Fibroblast of peridontal ligament (primary cell): ENCODE measurements at regions not wholly inside any gene's neighbourhood (a gene's known extent, or its start where the extent isn't known, plus 50 kb on each side); places are given as distances from the start of the nearest gene placed in this dataset.
"Not testable (repeated sequence)": the region's sequence is repeated elsewhere in the genome, so short reads cannot be mapped to it uniquely, and the experiment has no call there.

Source experiments
- DNase-seq: peaks from one replicate; pipeline ENCODE4 v3.0.0-alpha.2; 2010; ENCODE audit errors: extremely low read depth

DNA sequence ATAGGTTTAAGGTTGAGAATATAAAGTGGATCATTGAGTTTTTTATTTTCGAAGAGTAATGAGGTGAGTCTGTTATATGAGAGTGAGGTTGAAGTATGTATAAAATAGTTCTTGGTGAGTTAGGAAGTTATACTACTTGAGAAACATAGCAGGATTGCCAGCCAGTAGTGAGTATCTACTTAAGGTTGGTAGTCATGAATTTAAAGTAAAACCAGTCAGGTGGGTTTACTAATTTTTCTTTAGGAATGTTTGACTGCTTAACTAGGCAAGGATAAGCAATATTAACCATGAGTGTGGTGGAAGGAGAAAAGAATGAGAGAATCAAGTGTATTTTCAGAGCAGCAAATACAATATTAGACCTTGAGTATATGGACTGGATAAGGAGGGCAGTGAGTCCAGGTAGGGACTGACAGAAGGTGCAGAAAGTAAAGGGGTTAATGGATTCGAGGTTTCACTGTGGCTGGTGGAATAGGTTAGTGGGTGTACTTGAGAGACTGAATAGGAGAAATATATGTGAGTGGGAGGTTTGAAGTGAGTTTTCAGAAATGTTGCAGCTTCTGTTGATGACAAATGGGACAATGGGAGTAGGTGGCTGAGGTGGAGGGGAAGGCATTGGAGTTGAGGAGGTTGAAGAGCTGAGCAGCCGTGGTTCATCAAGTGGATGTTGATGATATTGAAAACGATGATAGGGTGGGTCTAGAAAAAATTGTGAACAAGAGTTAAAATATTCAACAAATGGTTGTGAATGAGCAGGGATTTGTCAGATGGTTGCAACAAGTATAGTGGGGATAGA is 232.5 kb upstream of the ASCC3 start:
- no peak for DNase-seq

DNA sequence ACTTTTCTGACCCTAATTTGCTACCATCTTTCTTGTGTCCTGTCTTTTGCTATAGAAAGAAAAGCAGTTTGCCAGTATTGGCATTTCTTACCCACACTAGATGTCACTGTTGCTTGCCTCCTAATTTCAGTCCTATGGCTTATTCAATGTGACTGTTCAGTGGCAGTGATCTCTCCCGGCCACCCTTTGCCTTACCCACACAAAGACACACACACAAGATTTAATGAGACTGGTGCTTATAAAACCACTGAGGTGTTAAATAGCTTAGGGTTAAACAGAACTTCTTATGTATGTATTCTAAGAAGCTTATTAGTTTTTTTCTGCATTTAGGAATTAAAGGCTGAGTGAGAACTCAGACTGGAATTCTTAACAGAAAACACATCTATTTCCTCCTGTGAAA is 233.6 kb upstream of the ASCC3 start:
- peak; percentile 46 for DNase-seq

- no peak for DNase-seq
Measured at GRCh38 chr6:101116337-101116736, 235.2 kb upstream of the ASCC3 start.

DNA sequence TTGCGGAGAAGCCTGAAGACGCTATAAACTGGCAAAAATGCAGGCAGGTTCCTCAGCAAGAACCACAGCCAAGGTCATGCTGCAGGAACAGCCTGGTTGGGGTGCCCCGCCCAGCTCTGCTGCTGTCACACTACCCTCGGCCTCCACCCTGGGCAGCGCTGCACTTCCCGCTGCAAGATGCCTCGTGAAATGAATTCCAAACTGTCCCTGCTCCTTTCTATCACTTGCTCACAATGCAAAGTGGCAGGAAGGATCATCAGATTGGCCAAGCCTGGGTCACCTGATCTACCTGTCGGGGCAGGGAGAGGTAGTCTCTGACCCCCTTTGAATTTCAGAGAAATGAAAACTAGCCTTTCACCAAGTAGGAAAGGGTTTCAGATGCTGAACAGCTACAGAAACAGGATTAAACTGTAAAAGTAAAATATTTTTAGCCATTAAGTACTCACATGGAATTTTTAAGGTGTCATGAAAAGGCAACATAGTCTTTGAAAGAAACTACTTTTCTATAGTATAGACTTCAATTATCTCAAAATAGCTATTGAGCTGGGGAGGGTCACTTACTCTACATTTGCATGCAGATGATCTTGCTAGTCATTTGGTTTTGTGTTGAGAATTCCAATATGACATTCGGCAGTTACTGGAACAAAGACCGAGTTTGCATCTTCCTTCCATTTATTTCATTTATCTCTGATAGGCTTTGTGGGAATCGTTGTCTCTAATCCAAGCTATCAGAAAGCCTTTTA is 236.4 kb upstream of the ASCC3 start:
- DNase-seq, result no peak

- no peak for DNase-seq
Measured at GRCh38 chr6:101118136-101118396, 236.9 kb upstream of the ASCC3 start.

DNA sequence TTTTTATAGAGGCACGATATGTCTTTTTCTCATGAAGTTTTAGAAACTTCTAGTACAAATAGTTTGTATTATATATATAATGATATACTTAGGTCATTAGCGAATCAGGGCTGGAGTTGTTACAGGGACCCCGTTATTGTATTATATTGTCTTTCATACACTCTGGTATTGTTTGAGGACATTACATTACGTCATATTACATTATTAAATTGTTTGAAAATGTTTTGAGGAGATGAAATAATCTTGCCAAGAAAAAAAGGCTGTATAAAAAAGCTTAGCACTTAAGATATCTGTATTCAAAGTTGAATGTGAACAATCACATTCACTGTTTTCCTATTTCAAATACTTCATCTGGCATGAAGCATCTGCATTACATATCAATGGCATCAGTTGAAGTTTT is 239.6 kb upstream of the ASCC3 start:
- DNase-seq, result no peak

DNA sequence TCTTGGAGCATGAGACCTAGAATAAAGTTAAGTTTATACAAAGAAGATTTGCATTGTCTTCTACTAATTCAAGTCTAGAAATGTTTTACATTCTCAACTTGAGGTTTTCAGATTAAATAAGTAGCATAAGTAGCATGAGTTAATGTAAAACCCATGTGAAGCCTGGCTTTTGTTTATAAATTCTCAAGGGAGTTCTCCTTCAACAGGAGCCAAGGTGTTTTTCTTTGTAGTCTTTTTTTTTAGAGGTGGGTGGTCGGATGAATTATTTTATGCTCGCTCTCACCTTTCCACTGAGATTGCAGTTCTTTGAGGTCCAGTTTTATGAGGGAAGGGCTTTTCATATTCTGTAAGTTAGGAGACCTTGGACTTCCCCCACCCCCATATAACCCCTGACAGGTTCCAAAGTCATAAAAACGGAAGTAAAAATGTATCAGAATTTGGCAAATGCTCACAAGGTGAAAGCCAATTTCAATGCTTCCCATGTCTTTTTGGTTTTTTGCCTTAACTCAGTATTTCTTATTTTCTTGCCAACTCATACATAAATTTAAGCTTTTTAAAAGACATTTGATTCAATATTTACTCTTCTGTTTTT is 244.3 kb upstream of the ASCC3 start:
- no peak for DNase-seq

DNA sequence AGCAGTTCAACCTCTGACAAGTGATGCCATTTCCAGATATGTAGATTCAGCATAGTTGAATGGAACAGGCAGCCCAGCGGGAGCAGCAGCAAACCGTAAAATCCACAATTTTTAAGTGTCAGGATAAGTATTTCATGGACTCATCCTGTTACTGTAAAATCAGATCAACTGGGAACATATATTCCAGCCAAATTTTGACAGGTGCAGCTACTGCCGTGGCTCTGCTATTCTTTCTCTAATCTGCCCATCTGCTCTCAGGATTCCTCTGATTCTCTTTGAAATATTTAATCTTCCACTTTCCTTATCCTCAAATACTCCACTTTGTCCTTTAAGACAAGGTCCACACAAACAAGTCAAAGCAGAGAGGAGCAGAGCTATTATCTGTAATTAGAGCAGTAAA is 245.4 kb upstream of the ASCC3 start:
- DNase-seq, result no peak

GRCh38 chr6:101129851-101130250 is 248.7 kb upstream of the ASCC3 start:
- no peak for DNase-seq

- DNase-seq, result peak; percentile 75
Measured at GRCh38 chr6:101146389-101146788, 247.1 kb upstream of the GRIK2 start.

- no peak for DNase-seq
Measured at GRCh38 chr6:101150226-101150625, 243.3 kb upstream of the GRIK2 start.

DNA sequence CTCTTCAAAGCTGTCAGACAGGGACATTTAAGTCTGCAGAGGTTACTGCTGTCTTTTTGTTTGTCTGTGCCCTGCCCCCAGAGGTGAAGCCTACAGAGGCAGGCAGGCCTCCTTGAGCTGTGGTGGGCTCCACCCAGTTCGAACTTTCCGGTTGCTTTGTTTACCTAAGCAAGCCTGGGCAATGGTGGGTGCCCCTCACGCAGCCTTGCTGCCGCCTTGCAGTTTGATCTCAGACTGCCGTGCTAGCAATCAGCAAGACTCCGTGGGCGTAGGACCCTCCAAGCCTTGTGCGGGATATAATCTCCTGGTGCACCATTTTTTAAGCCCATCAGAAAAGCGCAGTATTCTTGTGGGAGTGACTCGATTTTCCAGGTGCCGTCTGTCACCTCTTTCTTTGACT is 235.9 kb upstream of the GRIK2 start:
- DNase-seq, result not testable (repeated sequence)

DNA sequence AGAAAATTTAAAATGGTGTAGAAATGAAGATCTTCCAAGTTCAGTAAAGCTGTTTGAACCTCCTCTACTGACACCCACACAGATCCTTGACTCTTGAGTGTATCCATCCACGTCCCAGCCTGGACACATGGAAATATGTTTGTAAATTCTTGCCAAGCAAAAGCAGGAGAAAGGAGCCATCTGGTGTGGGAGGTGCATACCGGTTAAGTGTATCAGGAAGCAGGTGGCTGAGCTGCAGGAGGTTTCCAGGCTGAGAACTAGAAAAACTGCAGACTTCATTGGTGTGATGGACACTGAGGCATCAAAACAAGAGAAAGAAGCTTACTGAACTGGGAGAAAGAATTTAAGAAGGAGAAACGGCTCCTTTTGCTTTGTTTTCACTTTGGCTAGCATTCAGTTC is 229.9 kb upstream of the GRIK2 start:
- no peak for DNase-seq

- DNase-seq, result no peak
Measured at GRCh38 chr6:101167638-101168037, 225.9 kb upstream of the GRIK2 start.

DNA sequence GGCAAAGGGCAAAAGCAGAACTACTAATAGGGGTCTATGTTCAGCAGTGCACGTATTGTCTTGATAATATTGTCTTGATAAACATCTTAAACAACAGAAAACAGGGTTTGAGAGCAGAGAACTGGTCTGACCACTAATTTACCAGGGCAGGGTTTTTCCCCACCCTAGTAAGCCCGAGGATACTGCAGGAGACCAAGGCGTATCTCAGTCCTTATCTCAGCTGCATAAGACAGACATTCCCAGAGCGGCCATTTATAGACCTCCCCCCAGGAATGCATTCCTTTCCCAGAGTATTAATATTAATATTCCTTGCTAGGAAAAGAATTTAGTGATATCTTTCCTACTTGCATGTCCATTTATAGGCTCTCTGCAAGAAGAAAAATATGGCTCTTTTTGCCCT is 222.5 kb upstream of the GRIK2 start:
- DNase-seq, result not testable (repeated sequence)

GRCh38 chr6:101178748-101179147 is 214.8 kb upstream of the GRIK2 start:
- DNase-seq, result no peak

GRCh38 chr6:101181006-101181405 is 212.5 kb upstream of the GRIK2 start:
- no peak for DNase-seq

GRCh38 chr6:101188285-101188798 is 205.2 kb upstream of the GRIK2 start:
- not testable (repeated sequence) for DNase-seq

GRCh38 chr6:101195588-101195987 is 197.9 kb upstream of the GRIK2 start:
- DNase-seq, result peak; percentile 69

DNA sequence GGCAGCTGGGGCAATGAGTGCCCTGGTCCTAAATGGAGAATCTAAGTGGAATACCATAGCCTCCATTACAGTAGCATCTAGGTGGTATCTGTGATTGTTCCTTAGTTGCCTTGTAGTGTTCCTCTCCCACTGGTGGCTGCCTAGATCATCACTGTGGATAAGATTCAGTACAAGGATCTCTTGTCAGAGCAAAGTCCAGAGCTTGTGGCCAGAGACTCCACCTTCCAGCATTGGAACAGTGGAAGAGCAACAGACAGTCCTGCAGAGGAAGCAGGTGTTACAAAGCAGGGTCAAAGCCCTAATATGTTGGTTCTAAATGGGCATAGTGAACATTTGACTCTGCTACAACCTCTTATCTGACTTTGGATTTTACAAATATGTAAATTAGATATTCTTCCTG is 194.1 kb upstream of the GRIK2 start:
- DNase-seq, result no peak

DNA sequence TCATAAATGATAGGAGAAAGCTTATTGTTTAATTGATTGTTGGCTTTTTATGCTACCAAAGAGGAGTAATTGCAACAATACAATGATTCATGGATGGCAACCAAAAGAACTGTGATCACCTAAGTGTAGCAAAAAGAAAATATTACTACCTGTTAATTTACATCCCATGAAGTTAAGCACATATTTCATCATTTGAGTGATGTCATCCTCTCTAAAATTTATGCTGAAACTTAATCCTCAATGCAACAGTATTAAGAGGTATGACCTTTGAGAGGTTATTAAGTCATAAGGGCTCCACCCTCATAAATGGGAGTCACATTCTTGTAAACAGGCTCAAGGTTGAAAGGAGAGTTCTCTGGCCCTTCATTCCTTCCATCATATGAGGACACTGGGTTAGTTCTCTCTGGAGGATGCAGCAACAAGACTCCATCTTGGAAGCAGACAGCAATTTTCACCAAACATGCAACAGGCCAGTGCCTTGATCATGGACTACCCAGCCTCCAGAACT is 190.6 kb upstream of the GRIK2 start:
- no peak for DNase-seq

DNA sequence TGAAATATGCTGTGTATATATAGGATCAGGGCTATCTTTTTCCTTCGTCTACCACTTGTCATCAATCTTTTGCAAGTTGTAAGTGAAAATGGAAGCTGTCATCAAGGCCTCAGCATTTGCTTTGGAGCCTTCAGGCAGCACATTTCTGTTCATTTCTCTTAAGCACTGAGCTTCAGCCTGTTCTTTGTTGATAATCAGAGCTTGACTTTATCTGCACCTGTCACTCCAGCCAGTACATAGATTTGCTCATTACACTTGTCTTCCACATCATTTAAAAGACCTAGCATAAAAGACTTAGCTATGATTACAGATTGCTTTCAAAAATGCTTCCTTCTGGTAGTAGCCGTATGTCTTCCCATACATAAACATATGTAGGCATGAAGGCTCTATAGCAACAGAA is 189.8 kb upstream of the GRIK2 start:
- DNase-seq, result no peak

DNA sequence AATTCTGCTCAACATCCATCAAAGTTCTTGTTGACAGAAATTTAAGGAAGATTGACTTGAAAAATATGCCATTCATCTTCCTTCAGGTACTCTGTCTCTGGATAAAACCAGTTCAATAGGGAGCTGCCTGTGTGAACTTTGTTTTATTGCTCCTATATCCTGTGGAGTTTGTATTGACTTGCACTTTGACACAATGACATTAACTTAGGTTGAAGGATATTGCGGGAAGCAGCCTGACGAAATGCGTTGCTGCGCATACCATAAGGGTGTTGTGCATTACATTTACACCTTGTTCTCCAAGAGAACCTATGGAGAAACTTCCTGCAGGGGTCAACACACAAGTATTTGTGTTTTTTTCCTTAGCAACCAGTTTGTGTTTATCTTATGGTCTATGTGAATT is 185.4 kb upstream of the GRIK2 start:
- no peak for DNase-seq
